Fibroblast of lung (primary cell): ENCODE measurements at regions not wholly inside any gene's neighbourhood (a gene's known extent, or its start where the extent isn't known, plus 50 kb on each side); places are given as distances from the start of the nearest gene placed in this dataset.

ENCODE experiments used
- EZH2 ChIP-seq: IDR thresholded peaks from 2 replicates; pipeline ENCODE4 v1.5.1; 2012; ENCODE audit warnings: low read length, control low read depth, mild to moderate bottlenecking; ENCODE audit errors: missing control alignments
- TF ChIP-seq, protein P1 (sequence below), 2 donors: IDR thresholded peaks in 1 of 2; conservative IDR thresholded peaks in 1 of 2; 1 replicate in 1 of 2; 2 replicates in 1 of 2; pipeline ENCODE4 v1.5.1; 2011 to 2012; ENCODE audit warnings: low read length in 2 of 2, control low read depth in 1 of 2, inconsistent platforms in 1 of 2, low read depth in 1 of 2, mild to moderate bottlenecking in 1 of 2

DNA sequence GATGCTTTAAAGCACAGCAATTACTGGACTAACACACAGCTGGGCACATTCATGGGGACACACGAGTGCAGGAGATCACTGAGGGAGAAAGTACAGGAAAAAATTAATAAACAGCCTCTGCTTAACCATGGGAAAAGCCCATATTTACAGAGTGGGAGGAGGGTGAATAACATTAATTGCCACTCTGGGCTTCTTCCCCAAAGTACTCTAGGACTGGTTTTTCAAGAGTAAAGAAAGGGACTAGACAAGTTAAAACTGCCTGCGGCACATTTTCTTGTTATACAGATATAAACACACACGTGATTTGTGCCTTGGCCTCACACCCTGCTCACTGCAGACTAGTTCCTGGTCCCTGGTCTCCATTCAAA is 179.7 kb upstream of the TET2 start:
- TF ChIP-seq, protein P1, sequence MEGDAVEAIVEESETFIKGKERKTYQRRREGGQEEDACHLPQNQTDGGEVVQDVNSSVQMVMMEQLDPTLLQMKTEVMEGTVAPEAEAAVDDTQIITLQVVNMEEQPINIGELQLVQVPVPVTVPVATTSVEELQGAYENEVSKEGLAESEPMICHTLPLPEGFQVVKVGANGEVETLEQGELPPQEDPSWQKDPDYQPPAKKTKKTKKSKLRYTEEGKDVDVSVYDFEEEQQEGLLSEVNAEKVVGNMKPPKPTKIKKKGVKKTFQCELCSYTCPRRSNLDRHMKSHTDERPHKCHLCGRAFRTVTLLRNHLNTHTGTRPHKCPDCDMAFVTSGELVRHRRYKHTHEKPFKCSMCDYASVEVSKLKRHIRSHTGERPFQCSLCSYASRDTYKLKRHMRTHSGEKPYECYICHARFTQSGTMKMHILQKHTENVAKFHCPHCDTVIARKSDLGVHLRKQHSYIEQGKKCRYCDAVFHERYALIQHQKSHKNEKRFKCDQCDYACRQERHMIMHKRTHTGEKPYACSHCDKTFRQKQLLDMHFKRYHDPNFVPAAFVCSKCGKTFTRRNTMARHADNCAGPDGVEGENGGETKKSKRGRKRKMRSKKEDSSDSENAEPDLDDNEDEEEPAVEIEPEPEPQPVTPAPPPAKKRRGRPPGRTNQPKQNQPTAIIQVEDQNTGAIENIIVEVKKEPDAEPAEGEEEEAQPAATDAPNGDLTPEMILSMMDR (conservative IDR thresholded peaks at IDR 0.05 in 1 of 2, IDR thresholded peaks at IDR 0.05 in 1 of 2; ENCODE audit: low read depth in 1 of 2, low read length in 2 of 2): no peak
- no peak for TF ChIP-seq EZH2
